HFF-Myc (cell line): ENCODE measurements at regions not wholly inside any gene's neighbourhood (a gene's known extent, or its start where the extent isn't known, plus 50 kb on each side); places are given as distances from the start of the nearest gene placed in this dataset.

Experiments used
- DNase-seq: peaks from one replicate; pipeline ENCODE4 v3.0.0-alpha.2; 2011; ENCODE audit warnings: low read depth; ENCODE audit errors: extremely low read depth
- H3K4me3 ChIP-seq: replicated peaks from 2 replicates; pipeline ENCODE4 v1.5.1; 2011; ENCODE audit warnings: low read depth, mild to moderate bottlenecking, control low read depth, low read length
- TF ChIP-seq, protein P1 (sequence below): IDR thresholded peaks from 2 replicates; pipeline ENCODE4 v1.5.1; 2012; ENCODE audit warnings: mild to moderate bottlenecking, low read depth, low read length, control low read depth; ENCODE audit errors: missing control alignments

DNA sequence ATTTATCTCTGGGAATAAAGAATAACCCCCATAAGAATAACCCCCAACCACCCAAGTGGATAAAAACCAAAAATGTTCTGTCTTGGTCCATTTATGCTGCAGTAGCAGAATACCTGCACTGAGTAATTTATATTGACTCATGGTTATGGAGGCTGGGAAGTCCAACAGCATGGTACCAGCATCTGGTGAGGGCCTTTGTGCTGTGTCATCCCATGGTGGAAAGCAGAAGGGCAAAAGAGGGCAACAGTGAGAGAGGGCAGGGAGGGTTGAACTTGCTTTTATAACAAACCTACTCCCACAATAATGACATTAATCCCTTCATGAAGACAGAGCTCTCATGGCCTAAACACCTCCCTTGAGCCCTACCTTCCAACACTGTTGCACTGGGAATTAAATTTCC, 133.7 kb downstream of the ERMARD start:
- H3K4me3 ChIP-seq = no peak overlapping the region
- TF ChIP-seq, protein P1, sequence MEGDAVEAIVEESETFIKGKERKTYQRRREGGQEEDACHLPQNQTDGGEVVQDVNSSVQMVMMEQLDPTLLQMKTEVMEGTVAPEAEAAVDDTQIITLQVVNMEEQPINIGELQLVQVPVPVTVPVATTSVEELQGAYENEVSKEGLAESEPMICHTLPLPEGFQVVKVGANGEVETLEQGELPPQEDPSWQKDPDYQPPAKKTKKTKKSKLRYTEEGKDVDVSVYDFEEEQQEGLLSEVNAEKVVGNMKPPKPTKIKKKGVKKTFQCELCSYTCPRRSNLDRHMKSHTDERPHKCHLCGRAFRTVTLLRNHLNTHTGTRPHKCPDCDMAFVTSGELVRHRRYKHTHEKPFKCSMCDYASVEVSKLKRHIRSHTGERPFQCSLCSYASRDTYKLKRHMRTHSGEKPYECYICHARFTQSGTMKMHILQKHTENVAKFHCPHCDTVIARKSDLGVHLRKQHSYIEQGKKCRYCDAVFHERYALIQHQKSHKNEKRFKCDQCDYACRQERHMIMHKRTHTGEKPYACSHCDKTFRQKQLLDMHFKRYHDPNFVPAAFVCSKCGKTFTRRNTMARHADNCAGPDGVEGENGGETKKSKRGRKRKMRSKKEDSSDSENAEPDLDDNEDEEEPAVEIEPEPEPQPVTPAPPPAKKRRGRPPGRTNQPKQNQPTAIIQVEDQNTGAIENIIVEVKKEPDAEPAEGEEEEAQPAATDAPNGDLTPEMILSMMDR = no peak
- no peak for DNase-seq

DNA sequence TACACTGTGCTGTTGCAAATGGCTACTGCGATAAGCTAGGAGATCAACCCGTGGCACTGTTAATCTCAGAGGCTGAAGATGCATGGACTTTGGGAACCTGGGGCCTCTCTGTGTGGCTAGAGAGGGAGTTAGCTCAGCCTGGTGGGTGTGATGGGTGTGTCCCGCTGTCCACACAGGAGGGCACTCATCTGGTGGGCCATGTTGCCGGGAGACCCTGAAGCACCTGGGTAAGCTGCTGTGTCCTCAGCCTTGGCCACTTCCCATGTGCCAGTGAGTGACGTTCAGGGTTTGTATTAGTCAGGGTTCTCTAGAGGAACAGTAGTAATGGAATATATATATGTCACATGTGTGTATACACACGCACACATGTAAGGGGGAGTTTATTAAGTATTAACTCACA, 132.7 kb downstream of the ERMARD start:
- no peak for DNase-seq
- no peak overlapping the region for H3K4me3 ChIP-seq
- TF ChIP-seq, protein P1 = no peak

DNA sequence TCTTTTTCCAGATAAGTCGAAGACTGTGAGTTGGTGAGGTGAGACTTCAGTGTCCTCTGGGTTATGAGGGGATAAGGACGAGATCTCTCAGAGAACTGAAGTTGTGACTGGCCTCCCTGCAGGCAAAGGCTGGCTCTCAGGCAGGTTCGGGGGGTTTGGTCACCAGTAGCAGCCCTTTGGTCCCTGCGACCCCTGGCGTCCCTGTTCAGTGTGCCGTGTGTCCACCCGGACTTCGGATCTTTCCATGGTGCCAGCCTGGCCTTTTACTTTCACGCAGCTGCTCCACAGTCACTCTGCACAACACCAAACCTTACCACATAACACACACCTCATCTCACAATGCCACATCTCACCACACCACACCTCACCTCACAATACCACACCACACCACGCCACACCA, 131.9 kb downstream of the ERMARD start:
- TF ChIP-seq, protein P1 = no peak
- DNase-seq = no peak
- H3K4me3 ChIP-seq = no peak overlapping the region

DNA sequence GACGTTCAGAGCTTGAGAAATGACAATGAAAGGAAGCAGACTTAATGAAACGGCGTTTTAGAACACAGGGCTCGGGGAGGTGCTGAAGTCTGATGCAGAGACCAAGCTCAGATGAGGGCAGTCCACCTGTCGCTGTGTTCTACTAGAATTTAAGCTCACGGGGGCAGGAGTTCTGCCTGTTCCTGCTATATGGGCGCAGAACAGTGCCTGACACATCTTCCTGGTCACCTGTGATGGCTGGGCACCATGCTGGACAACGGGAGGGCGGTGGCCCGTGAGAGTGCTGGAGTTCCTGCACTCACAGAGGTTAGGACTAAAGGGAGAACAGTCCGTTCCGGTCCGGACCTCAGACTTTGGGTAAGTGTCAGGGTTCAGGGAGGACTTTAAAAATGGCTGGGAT, 130.6 kb downstream of the ERMARD start:
- TF ChIP-seq, protein P1 = no peak
- no peak overlapping the region for H3K4me3 ChIP-seq
- DNase-seq = no peak

DNA sequence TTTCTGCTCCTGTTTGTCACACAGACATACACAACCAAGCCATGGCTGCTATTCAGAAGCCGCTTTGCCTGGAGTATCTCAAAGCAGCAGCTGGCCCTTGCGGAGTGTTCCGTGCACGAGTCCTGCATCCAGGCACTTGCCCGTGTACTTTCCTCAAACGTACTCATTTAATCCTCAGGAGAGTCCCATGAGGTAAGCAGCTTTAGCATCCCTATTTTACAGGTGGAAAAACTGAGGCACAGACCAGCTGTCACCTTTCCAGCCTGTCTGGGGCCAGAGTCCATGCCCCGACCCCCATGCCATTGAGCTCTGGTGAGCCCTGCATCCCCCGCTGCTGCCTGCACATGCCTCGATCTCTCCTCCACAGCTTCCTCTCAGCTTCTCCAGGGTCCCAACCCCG, 130.0 kb downstream of the ERMARD start:
- DNase-seq = no peak
- TF ChIP-seq, protein P1 = no peak
- no peak overlapping the region for H3K4me3 ChIP-seq

DNA sequence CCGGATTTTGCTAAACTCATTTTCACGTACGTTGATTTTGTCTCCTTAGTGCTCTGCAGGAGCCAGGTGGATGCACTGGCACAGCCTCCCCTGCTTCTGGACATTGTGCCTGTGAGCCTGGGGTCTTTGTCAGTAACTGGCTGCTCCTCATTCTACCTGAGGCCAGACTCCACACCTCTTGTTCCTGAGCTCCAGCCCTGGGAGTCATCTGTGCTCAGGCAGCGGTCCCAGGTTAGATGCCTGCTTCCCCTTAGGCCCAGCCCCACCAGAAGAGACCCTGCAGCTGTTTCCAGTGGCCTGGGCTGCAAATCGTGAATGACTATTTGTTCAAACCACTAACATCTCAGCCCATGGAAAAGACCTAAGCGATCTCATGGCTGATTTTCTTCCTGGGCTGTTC, 129.1 kb downstream of the ERMARD start:
- H3K4me3 ChIP-seq = no peak overlapping the region
- TF ChIP-seq, protein P1 = no peak
- no peak for DNase-seq

DNA sequence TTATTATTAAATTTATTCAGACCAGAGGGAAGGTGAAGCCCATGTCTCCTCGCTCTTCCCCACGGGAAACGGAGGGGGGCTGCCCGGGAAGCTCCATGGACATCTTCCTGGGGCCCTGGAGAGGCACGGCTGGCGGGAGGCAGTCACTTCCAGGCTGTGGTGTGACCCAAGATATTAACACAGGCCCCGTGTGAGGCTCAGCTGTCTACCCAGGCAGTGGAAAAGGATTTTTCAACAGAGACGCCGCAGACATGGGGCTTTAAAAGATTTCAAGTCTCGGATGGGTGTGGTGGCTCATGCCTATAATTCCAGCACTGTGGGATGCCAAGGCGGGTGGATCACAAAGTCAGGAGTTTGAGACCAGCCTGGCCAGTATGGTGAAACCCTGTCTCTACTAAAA, 117.9 kb downstream of the ERMARD start:
- H3K4me3 ChIP-seq = no peak overlapping the region
- DNase-seq = no peak
- TF ChIP-seq, protein P1 = no peak
